MM.1S (cell line): ENCODE measurements at regions not wholly inside any gene's neighbourhood (a gene's known extent, or its start where the extent isn't known, plus 50 kb on each side); places are given as distances from the start of the nearest gene placed in this dataset.

Experiments used
- DNase-seq: peaks from one replicate; pipeline ENCODE4 v3.0.0-alpha.2; 2015
- H2AFZ ChIP-seq: fragments of 300-600 bp; sonication (generic); 2 replicates; pipeline ENCODE4 v1.6.0; 2016; ENCODE audit warnings: antibody characterized with exemption, low read length
- H3F3A ChIP-seq: fragments of 300-600 bp; sonication (generic); 2 replicates; pipeline ENCODE4 v1.6.1; 2016; ENCODE audit warnings: mild to moderate bottlenecking, antibody characterized with exemption, low read length, moderate library complexity, mixed read lengths; ENCODE audit not compliant: insufficient read depth
- H3K27ac ChIP-seq: fragments of 300-600 bp; sonication (generic); 2 replicates; pipeline ENCODE4 v1.5.1; 2016; ENCODE audit warnings: mild to moderate bottlenecking, low read length
- H3K27me3 ChIP-seq: fragments of 300-600 bp; sonication (generic); replicated peaks from 2 replicates; pipeline ENCODE4 v1.6.0; 2016; ENCODE audit warnings: low read length; ENCODE audit not compliant: insufficient read depth
- H3K36me3 ChIP-seq: fragments of 300-600 bp; sonication (generic); replicated peaks from 2 replicates; pipeline ENCODE4 v1.6.1; 2016; ENCODE audit warnings: mild to moderate bottlenecking, low read length, mixed read lengths; ENCODE audit not compliant: insufficient read depth
- H3K4me1 ChIP-seq: fragments of 300-600 bp; sonication (generic); 2 replicates; pipeline ENCODE4 v1.6.1; 2016; ENCODE audit warnings: low read length, mixed read lengths
- H3K4me2 ChIP-seq: fragments of 300-600 bp; sonication (generic); 2 replicates; pipeline ENCODE4 v1.6.0; 2016; ENCODE audit warnings: low read depth, low read length
- H3K4me3 ChIP-seq: fragments of 300-600 bp; sonication (generic); 2 replicates; pipeline ENCODE4 v1.5.1; 2016; ENCODE audit warnings: low read length, mixed read lengths
- H3K79me2 ChIP-seq: fragments of 300-600 bp; sonication (generic); 2 replicates; pipeline ENCODE4 v1.6.1; 2016; ENCODE audit warnings: mixed run types, low read length, mixed read lengths
- H3K9ac ChIP-seq: fragments of 300-600 bp; sonication (generic); 2 replicates; pipeline ENCODE4 v1.6.1; 2016; ENCODE audit warnings: low read length, mixed read lengths
- H3K9me2 ChIP-seq: fragments of 300-600 bp; sonication (generic); replicated peaks from 2 replicates; pipeline ENCODE4 v1.6.1; 2016; ENCODE audit warnings: mild to moderate bottlenecking, low read length, mixed read lengths; ENCODE audit not compliant: insufficient read depth
- H3K9me3 ChIP-seq: fragments of 300-600 bp; sonication (generic); replicated peaks from 2 replicates; pipeline ENCODE4 v1.6.1; 2016; ENCODE audit warnings: mild to moderate bottlenecking, low read length, mixed read lengths; ENCODE audit not compliant: insufficient read depth
- H4K20me1 ChIP-seq: fragments of 300-600 bp; sonication (generic); 2 replicates; pipeline ENCODE4 v1.6.1; 2016; ENCODE audit warnings: mild to moderate bottlenecking, low read length, moderate library complexity, mixed read lengths; ENCODE audit not compliant: insufficient read depth
- EZH2 ChIP-seq: fragments of 300-600 bp; sonication (generic); optimal IDR thresholded peaks from 2 replicates; pipeline ENCODE3; 2017; ENCODE audit warnings: low read depth, mild to moderate bottlenecking, antibody characterized with exemption, low read length, mixed read lengths
- EZH2phosphoT487 ChIP-seq: fragments of 300-600 bp; sonication (generic); IDR thresholded peaks from 2 replicates; pipeline ENCODE4 v1.6.1; 2018; ENCODE audit warnings: antibody characterized with exemption, low read length
- TF ChIP-seq, protein P1 (sequence below): fragments of 300-600 bp; sonication (generic); IDR thresholded peaks from 2 replicates; pipeline ENCODE4 v1.5.1; 2016; ENCODE audit warnings: antibody characterized with exemption, low read length, mixed read lengths

GRCh38 chr7:156466955-156467625 is 173.5 kb upstream of the RNF32 start:
- H3K4me3 ChIP-seq: no peak overlapping the region
- no peak overlapping the region for H3K27ac ChIP-seq
- H3K4me2 ChIP-seq: no peak overlapping the region
- H3K79me2 ChIP-seq: no peaks in the 10 kb centered on the region
- no peaks in the 10 kb centered on the region for H4K20me1 ChIP-seq
- TF ChIP-seq, protein P1, sequence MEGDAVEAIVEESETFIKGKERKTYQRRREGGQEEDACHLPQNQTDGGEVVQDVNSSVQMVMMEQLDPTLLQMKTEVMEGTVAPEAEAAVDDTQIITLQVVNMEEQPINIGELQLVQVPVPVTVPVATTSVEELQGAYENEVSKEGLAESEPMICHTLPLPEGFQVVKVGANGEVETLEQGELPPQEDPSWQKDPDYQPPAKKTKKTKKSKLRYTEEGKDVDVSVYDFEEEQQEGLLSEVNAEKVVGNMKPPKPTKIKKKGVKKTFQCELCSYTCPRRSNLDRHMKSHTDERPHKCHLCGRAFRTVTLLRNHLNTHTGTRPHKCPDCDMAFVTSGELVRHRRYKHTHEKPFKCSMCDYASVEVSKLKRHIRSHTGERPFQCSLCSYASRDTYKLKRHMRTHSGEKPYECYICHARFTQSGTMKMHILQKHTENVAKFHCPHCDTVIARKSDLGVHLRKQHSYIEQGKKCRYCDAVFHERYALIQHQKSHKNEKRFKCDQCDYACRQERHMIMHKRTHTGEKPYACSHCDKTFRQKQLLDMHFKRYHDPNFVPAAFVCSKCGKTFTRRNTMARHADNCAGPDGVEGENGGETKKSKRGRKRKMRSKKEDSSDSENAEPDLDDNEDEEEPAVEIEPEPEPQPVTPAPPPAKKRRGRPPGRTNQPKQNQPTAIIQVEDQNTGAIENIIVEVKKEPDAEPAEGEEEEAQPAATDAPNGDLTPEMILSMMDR: no peak
- TF ChIP-seq EZH2phosphoT487 (no peak), EZH2 (no peak)
- H3K36me3 ChIP-seq: no peaks in the 10 kb centered on the region
- no peak overlapping the region for H3K9ac ChIP-seq
- H3F3A ChIP-seq: no peaks in the 10 kb centered on the region
- H3K9me2 ChIP-seq: no peaks in the 10 kb centered on the region
- DNase-seq: no peak
- H3K9me3 ChIP-seq: no peaks in the 10 kb centered on the region
- no peaks in the 10 kb centered on the region for H3K4me1 ChIP-seq
- no peak overlapping the region for H2AFZ ChIP-seq
- peaks cover 14% of the 10 kb centered on the region for H3K27me3 ChIP-seq

DNA sequence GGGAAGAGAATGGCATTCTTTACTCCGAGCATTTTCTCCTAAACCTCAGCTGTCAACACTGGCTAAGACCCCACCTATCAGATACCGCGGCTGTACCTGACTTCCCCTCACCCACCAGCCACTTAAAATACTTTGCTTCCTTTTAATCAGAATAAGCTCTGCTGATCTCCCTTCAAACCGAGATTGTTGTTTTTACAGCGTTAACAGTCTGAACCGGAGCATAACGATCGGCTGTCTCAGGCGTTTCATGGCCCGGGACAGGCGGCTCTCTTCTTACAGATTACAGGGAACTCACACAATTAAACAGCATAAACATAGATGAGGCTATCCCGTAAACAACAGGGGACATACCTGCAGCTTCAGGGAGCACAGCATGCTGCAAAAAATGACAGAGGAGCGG is 174.3 kb upstream of the RNF32 start:
- Histone ChIP-seq H3K27me3 (peaks cover 14% of the 10 kb centered on the region), H3K9me3 (no peaks in the 10 kb centered on the region), H3K9me2 (no peaks in the 10 kb centered on the region), H3K27ac (no peak overlapping the region), H3F3A (no peaks in the 10 kb centered on the region), H2AFZ (no peak overlapping the region), H3K4me1 (no peaks in the 10 kb centered on the region), H3K9ac (no peak overlapping the region), H3K4me3 (no peak overlapping the region), H4K20me1 (no peaks in the 10 kb centered on the region), H3K36me3 (no peaks in the 10 kb centered on the region), H3K79me2 (no peaks in the 10 kb centered on the region), H3K4me2 (no peak overlapping the region)
- TF ChIP-seq, protein P1: no peak
- no peak for DNase-seq

- Histone ChIP-seq H3K9ac (no peak overlapping the region), H3F3A (no peaks in the 10 kb centered on the region), H3K4me2 (no peak overlapping the region), H3K27me3 (peaks cover 19% of the 10 kb centered on the region), H3K79me2 (no peaks in the 10 kb centered on the region), H3K9me3 (no peaks in the 10 kb centered on the region), H3K36me3 (no peaks in the 10 kb centered on the region), H3K4me1 (no peaks in the 10 kb centered on the region), H3K27ac (no peak overlapping the region), H3K4me3 (no peak overlapping the region), H2AFZ (no peak overlapping the region), H3K9me2 (no peaks in the 10 kb centered on the region), H4K20me1 (no peaks in the 10 kb centered on the region)
- no peak for DNase-seq
- no peak for TF ChIP-seq EZH2phosphoT487
- TF ChIP-seq, protein P1: no peak
- TF ChIP-seq EZH2: no peak
Observed at GRCh38 chr7:156465186-156465585, 175.4 kb upstream of the RNF32 start.
